PC-9 (cell line): ENCODE measurements at regions not wholly inside any gene's neighbourhood (a gene's known extent, or its start where the extent isn't known, plus 50 kb on each side); places are given as distances from the start of the nearest gene placed in this dataset.
"Not testable (repeated sequence)": the region's sequence is repeated elsewhere in the genome, so short reads cannot be mapped to it uniquely, and the experiment has no call there.

ENCODE experiments used
- BruUV-seq: library from RNA; stranded (reverse); fragments of 400-500 nt; replicated peaks from 2 replicates; lab custom pipeline; 2021; lab: Mats Ljungman, UMichigan
- CTCF ChIA-PET: fragments of 300-600 bp; sonication (Branson Sonifier 250); formaldehyde crosslinking; loops from one replicate; lab custom pipeline; 2022; ENCODE audit warnings: antibody characterized with exemption; lab: Charles Lee
- POLR2A ChIA-PET: fragments of 300-600 bp; sonication (Branson Sonifier 250); formaldehyde crosslinking; loops from one replicate; lab custom pipeline; 2022; ENCODE audit warnings: antibody characterized with exemption; ENCODE audit not compliant: unreplicated experiment; lab: Charles Lee
- DNase-seq, 2 experiments: peaks; one replicate each; pipeline versions ENCODE4 v3.0.0 to v3.0.0-alpha.2; 2015 to 2022; ENCODE audit warnings: mixed read lengths in 1 of 2
- H2AFZ ChIP-seq: fragments of 200-600 bp; sonication (generic); 2 replicates; pipeline ENCODE4 v1.8.1; 2017; ENCODE audit warnings: antibody characterized with exemption
- H3F3A ChIP-seq: fragments of 200-600 bp; sonication (generic); 2 replicates; pipeline ENCODE4 v1.8.1; 2017; ENCODE audit warnings: antibody characterized with exemption, mild to moderate bottlenecking, low read depth; ENCODE audit not compliant: insufficient read depth
- H3K27ac ChIP-seq: fragments of 200-600 bp; sonication (generic); 2 replicates; pipeline ENCODE4 v1.6.1; 2016; ENCODE audit warnings: mixed run types
- H3K27me3 ChIP-seq: fragments of 200-600 bp; sonication (generic); 2 replicates; pipeline ENCODE4 v1.6.1; 2016; ENCODE audit warnings: low read depth, mixed run types; ENCODE audit not compliant: insufficient read depth
- H3K36me3 ChIP-seq: fragments of 200-600 bp; sonication (generic); 2 replicates; pipeline ENCODE4 v1.6.1; 2016; ENCODE audit warnings: low read depth, mixed run types
- H3K4me1 ChIP-seq: fragments of 200-600 bp; sonication (generic); replicated peaks from 2 replicates; pipeline ENCODE4 v1.6.1; 2016; ENCODE audit warnings: mixed run types; ENCODE audit not compliant: insufficient read depth
- H3K4me2 ChIP-seq: fragments of 200-600 bp; sonication (generic); 2 replicates; pipeline ENCODE4 v1.6.1; 2017; ENCODE audit warnings: mixed run types
- H3K4me3 ChIP-seq: fragments of 200-600 bp; sonication (generic); 2 replicates; pipeline ENCODE4 v1.6.1; 2016; ENCODE audit warnings: mixed run types
- H3K79me2 ChIP-seq: fragments of 200-600 bp; sonication (generic); 2 replicates; pipeline ENCODE4 v1.6.1; 2017; ENCODE audit warnings: low read depth, mixed run types
- H3K9me2 ChIP-seq: fragments of 200-600 bp; sonication (generic); 2 replicates; pipeline ENCODE4 v1.8.1; 2017; ENCODE audit warnings: mild to moderate bottlenecking; ENCODE audit not compliant: insufficient read depth
- H3K9me3 ChIP-seq: fragments of 200-600 bp; sonication (generic); 2 replicates; pipeline ENCODE4 v1.8.1; 2016; ENCODE audit warnings: low read depth; ENCODE audit not compliant: insufficient read depth
- H4K20me1 ChIP-seq: fragments of 200-600 bp; sonication (generic); 2 replicates; pipeline ENCODE4 v1.8.1; 2017; ENCODE audit not compliant: insufficient read depth
- EZH2 ChIP-seq: fragments of 200-600 bp; sonication (generic); IDR thresholded peaks from 2 replicates; pipeline ENCODE4 v1.8.0; 2017; ENCODE audit warnings: antibody characterized with exemption, low read depth
- intact Hi-C: fragments of 100-400 bp; cut with micrococcal nuclease; formaldehyde crosslinking; loops from one replicate; pipeline ENCODE4 v1.10.0; 2022; ENCODE audit not compliant: unreplicated experiment
- TF ChIP-seq, protein P1 (sequence below): fragments of 200-600 bp; sonication (generic); conservative IDR thresholded peaks from 2 replicates; pipeline ENCODE4 v1.6.1; 2017; ENCODE audit warnings: mixed run types, antibody characterized with exemption, mild to moderate bottlenecking, moderate library complexity

DNA sequence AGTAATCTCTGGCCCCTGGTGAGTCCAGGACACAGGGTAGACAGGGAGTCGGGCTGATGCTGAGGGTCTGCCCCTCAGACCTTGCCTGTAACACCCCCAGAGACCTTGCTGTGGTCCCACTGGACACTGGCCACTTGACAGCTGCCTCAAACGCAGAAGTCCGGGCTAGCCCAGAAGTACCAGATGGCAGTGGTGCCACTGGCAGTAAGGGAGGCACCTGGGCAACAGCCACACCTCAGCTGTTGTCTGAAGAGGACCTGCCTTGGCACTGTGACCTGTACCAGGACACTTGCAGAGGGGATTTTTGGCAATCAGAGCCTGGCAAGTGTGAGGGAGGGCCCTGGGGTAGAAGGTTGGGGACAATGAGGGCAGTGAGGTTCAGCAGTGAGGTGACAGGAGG lies 63.3 kb upstream of the UXT start:
- no peaks in the 10 kb centered on the region for H3F3A ChIP-seq
- no peak overlapping the region for H2AFZ ChIP-seq
- H3K27ac ChIP-seq: no peak overlapping the region
- H3K36me3 ChIP-seq: no peaks in the 10 kb centered on the region
- H3K27me3 ChIP-seq: no peaks in the 10 kb centered on the region
- no peak overlapping the region for H3K4me2 ChIP-seq
- no peaks in the 10 kb centered on the region for H3K79me2 ChIP-seq
- ChIA-PET CTCF (no interaction called here), POLR2A (no interaction called here)
- intact Hi-C loops: no loop called here
- no peak for DNase-seq
- H3K4me1 ChIP-seq: no peaks in the 10 kb centered on the region
- no peak overlapping the region for H3K4me3 ChIP-seq
- TF ChIP-seq, protein P1, sequence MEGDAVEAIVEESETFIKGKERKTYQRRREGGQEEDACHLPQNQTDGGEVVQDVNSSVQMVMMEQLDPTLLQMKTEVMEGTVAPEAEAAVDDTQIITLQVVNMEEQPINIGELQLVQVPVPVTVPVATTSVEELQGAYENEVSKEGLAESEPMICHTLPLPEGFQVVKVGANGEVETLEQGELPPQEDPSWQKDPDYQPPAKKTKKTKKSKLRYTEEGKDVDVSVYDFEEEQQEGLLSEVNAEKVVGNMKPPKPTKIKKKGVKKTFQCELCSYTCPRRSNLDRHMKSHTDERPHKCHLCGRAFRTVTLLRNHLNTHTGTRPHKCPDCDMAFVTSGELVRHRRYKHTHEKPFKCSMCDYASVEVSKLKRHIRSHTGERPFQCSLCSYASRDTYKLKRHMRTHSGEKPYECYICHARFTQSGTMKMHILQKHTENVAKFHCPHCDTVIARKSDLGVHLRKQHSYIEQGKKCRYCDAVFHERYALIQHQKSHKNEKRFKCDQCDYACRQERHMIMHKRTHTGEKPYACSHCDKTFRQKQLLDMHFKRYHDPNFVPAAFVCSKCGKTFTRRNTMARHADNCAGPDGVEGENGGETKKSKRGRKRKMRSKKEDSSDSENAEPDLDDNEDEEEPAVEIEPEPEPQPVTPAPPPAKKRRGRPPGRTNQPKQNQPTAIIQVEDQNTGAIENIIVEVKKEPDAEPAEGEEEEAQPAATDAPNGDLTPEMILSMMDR: no peak
- no peaks in the 10 kb centered on the region for H3K9me2 ChIP-seq
- H4K20me1 ChIP-seq: no peaks in the 10 kb centered on the region
- BruUV-seq: no TSS peak
- H3K9me3 ChIP-seq: no peaks in the 10 kb centered on the region

GRCh38 chrX:47715078-47715477 lies 56.1 kb upstream of the UXT start:
- CTCF ChIA-PET, H3K27ac ChIP-seq, H3K4me2 ChIP-seq, POLR2A ChIA-PET, H3K4me1 ChIP-seq, H3K27me3 ChIP-seq, H3K79me2 ChIP-seq, BruUV-seq, intact Hi-C loops, H3K9me3 ChIP-seq, H3K9me2 ChIP-seq, H3K4me3 ChIP-seq, H2AFZ ChIP-seq, H3F3A ChIP-seq, DNase-seq, H4K20me1 ChIP-seq, H3K36me3 ChIP-seq: not testable (repeated sequence)

DNA sequence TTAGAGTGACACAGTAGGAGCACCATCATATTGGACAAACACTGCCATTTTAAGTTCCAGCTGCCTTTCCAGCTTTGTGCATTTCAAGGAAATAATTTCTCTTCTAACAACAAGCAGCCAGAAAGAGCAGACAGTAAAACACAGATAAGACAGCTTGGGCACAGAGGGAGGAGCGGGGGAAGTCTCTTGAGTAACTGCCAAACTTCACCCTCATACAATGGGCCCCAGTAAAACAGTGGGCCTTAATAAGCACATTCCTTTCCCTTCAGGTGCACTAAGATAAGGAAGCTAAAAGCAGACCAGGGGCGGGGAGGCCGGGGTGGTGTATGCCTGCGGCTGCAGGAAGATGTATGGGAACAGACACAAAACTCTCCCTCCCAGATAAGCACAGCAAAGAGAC lies 53.7 kb upstream of the UXT start:
- H3K27ac ChIP-seq, intact Hi-C loops, POLR2A ChIA-PET, BruUV-seq, H3K4me1 ChIP-seq, H3K9me2 ChIP-seq, H3K27me3 ChIP-seq, H3K36me3 ChIP-seq, DNase-seq, H3F3A ChIP-seq, H4K20me1 ChIP-seq, H3K4me3 ChIP-seq, H3K79me2 ChIP-seq, H3K4me2 ChIP-seq, H2AFZ ChIP-seq, CTCF ChIA-PET, H3K9me3 ChIP-seq: not testable (repeated sequence)

- Histone ChIP-seq H3F3A (no peaks in the 10 kb centered on the region), H3K27ac (no peak overlapping the region), H3K27me3 (no peaks in the 10 kb centered on the region), H3K9me2 (no peaks in the 10 kb centered on the region), H4K20me1 (no peaks in the 10 kb centered on the region), H3K4me2 (no peak overlapping the region), H3K4me3 (no peak overlapping the region), H3K79me2 (no peaks in the 10 kb centered on the region), H2AFZ (no peak overlapping the region), H3K36me3 (no peaks in the 10 kb centered on the region), H3K9me3 (no peaks in the 10 kb centered on the region), H3K4me1 (no peaks in the 10 kb centered on the region)
- BruUV-seq: no TSS peak
- TF ChIP-seq, protein P1: no peak
- TF ChIP-seq EZH2: no peak
- intact Hi-C loops: no loop called here
- no peak for DNase-seq
- CTCF ChIA-PET: no interaction called here
- POLR2A ChIA-PET: interaction anchor here (0.6 kb wide), 1 partner anchor 60 kb away, joined by 8 read pairs; the partner anchor contains the start of gene ELK1
These were observed 51.3 kb upstream of the UXT start for GRCh38 chrX:47710252-47710651.
